HepG2 (cell line): ENCODE measurements at regions not wholly inside any gene's neighbourhood (a gene's known extent, or its start where the extent isn't known, plus 50 kb on each side); places are given as distances from the start of the nearest gene placed in this dataset.

Experiments
- ATAC-seq: fragments of 200-7000 bp; cut with Tn5 transposase; 3 replicates; pipeline ENCODE4 v1.9.1; 2020; ENCODE audit warnings: mild to moderate bottlenecking, moderate library complexity
- BruUV-seq: library from RNA; stranded (reverse); fragments of 400-500 nt; replicated peaks from 2 replicates; lab custom pipeline; 2021; lab: Mats Ljungman, UMichigan
- CTCF ChIA-PET: fragments of 300-600 bp; formaldehyde crosslinking; extraction: SDS; loops from one replicate; lab custom pipeline; 2021; ENCODE audit warnings: low total read pairs, inconsistent platforms, low intra/inter-chr PET ratio; lab: Yijun Ruan, JAX
- POLR2A ChIA-PET: fragments of 350-600 bp; sonication (Branson Sonifier 250); formaldehyde crosslinking; loops from one replicate; lab custom pipeline; 2020; ENCODE audit warnings: antibody characterized with exemption, inconsistent platforms; lab: Yijun Ruan, JAX
- DNase-seq: peaks from one replicate; pipeline ENCODE4 v3.0.0-alpha.2; 2015; ENCODE audit warnings: low spot score
- FAIRE-seq: peaks from 3 replicates; lab custom pipeline; 2011; peaks lifted over from hg19 to GRCh38; lab: Jason Lieb, UNC
- H2AFZ ChIP-seq: one replicate; pipeline ENCODE4 v1.6.1; 2011; ENCODE audit warnings: low read length, inconsistent platforms
- H3K27ac ChIP-seq: fragments of 300-600 bp; 3 replicates; pipeline ENCODE4 v1.8.0; 2011; ENCODE audit warnings: mixed run types, mild to moderate bottlenecking, mixed read lengths, low read length, inconsistent platforms; ENCODE audit not compliant: insufficient read depth; ENCODE audit errors: extremely low read length
- H3K27me3 ChIP-seq, 2 experiments: fragments of 200-600 bp in 1 of 2; 2 replicates in 1 of 2; 3 replicates in 1 of 2; pipeline versions ENCODE4 v1.6.0 to v1.8.0; 2011; ENCODE audit warnings: low read length in 2 of 2, mild to moderate bottlenecking in 2 of 2, moderate library complexity in 2 of 2, inconsistent platforms in 1 of 2; ENCODE audit not compliant: insufficient read depth in 2 of 2, control insufficient read depth in 1 of 2
- H3K36me3 ChIP-seq, 2 experiments: fragments of 200-600 bp in 1 of 2; replicated peaks in 1 of 2; 2 replicates in 1 of 2; 3 replicates in 1 of 2; pipeline versions ENCODE4 v1.5.1 to v1.8.0; 2011; ENCODE audit warnings: low read length in 2 of 2, inconsistent platforms in 1 of 2; ENCODE audit not compliant: insufficient read depth in 2 of 2, control insufficient read depth in 1 of 2
- H3K4me1 ChIP-seq: 2 replicates; pipeline ENCODE4 v1.5.1; 2012; ENCODE audit warnings: low read length, inconsistent platforms; ENCODE audit not compliant: insufficient read depth
- H3K4me2 ChIP-seq: 2 replicates; pipeline ENCODE4 v1.6.0; 2011; ENCODE audit warnings: low read depth, low read length, inconsistent platforms
- H3K4me3 ChIP-seq, 3 experiments: fragments of 200-600 bp in 1 of 3; sonication (generic), shearing (Covaris generic) in 1 of 3; replicated peaks in 1 of 3; 2 replicates each; pipeline ENCODE4 v1.5.1; 2011 to 2016; ENCODE audit warnings: low read length in 3 of 3, inconsistent platforms in 2 of 3, low read depth in 2 of 3, mild to moderate bottlenecking in 2 of 3, control low read depth in 1 of 3, mixed read lengths in 1 of 3; ENCODE audit not compliant: insufficient read depth in 1 of 3
- H3K79me2 ChIP-seq: one replicate; pipeline ENCODE4 v1.6.1; 2011; ENCODE audit warnings: low read length, inconsistent platforms; ENCODE audit not compliant: insufficient read depth
- H3K9ac ChIP-seq: 2 replicates; pipeline ENCODE4 v1.6.0; 2011; ENCODE audit warnings: mild to moderate bottlenecking, low read depth, low read length, inconsistent platforms; ENCODE audit not compliant: insufficient read depth
- H3K9me3 ChIP-seq: 2 replicates; pipeline ENCODE4 v1.5.1; 2012; ENCODE audit warnings: mild to moderate bottlenecking, low read length
- H4K20me1 ChIP-seq: 2 replicates; pipeline ENCODE4 v1.6.0; 2011; ENCODE audit warnings: inconsistent platforms, mild to moderate bottlenecking, low read length, moderate library complexity; ENCODE audit not compliant: insufficient read depth
- BCLAF1 ChIP-seq: fragments of 450-650 bp; IDR thresholded peaks from 2 replicates; pipeline ENCODE4 v1.6.1; 2017; ENCODE audit warnings: mild to moderate bottlenecking
- DZIP1 ChIP-seq: sonication (generic); formaldehyde crosslinking; IDR thresholded peaks from 2 replicates; pipeline ENCODE4 v1.5.0; 2020; ENCODE audit warnings: mild to moderate bottlenecking, missing genetic modification reagents
- HNF4A ChIP-seq: sonication (generic); formaldehyde crosslinking; IDR thresholded peaks from 2 replicates; pipeline ENCODE4 v1.4.0; 2020; ENCODE audit warnings: missing genetic modification reagents
- PRMT3 ChIP-seq: sonication (generic); formaldehyde crosslinking; IDR thresholded peaks from 2 replicates; pipeline ENCODE4 v1.8.1; 2022; ENCODE audit warnings: low read depth, mild to moderate bottlenecking, moderate library complexity, missing genetic modification reagents, borderline replicate concordance
- RFXANK ChIP-seq: IDR thresholded peaks from 2 replicates; pipeline ENCODE4 v1.6.1; 2016
- RXRB ChIP-seq: IDR thresholded peaks from 2 replicates; pipeline ENCODE4 v1.6.1; 2016; ENCODE audit warnings: borderline replicate concordance, missing genetic modification reagents, missing compliant biosample characterization
- TAF1 ChIP-seq: sonication (generic); formaldehyde crosslinking; IDR thresholded peaks from 2 replicates; pipeline ENCODE4 v1.4.0; 2020; ENCODE audit warnings: missing genetic modification reagents
- ZNF343 ChIP-seq: sonication (generic); formaldehyde crosslinking; IDR thresholded peaks from 2 replicates; pipeline ENCODE4 v1.4.0; 2020; ENCODE audit warnings: mild to moderate bottlenecking, missing genetic modification reagents
- WGBS: methylation state at CpG from one replicate; pipeline ENCODE4 v1.1.6; 2017; ENCODE audit warnings: low lambda C conversion rate; 5-methylcytosine and 5-hydroxymethylcytosine counted together
- in situ Hi-C: cut with HindIII; loops from 2 replicates; pipeline ENCODE4 v1.10.0; 2017; ENCODE audit warnings: low pct_unique_long_range_greater_than_20kb; ENCODE audit not compliant: extremely low pct_ligation_motif_present
- intact Hi-C: fragments of 100-400 bp; cut with micrococcal nuclease; formaldehyde crosslinking; loops from one replicate; pipeline ENCODE4 v1.10.0; 2022; ENCODE audit not compliant: unreplicated experiment
- TF ChIP-seq, protein P1 (sequence below): sonication (generic); formaldehyde crosslinking; conservative IDR thresholded peaks from 2 replicates; pipeline ENCODE4 v1.5.0; 2020; ENCODE audit warnings: missing genetic modification reagents
- TF ChIP-seq, protein P2 (sequence below): sonication (generic); formaldehyde crosslinking; IDR thresholded peaks from 2 replicates; pipeline ENCODE4 v1.5.0; 2020; ENCODE audit warnings: missing genetic modification reagents

DNA sequence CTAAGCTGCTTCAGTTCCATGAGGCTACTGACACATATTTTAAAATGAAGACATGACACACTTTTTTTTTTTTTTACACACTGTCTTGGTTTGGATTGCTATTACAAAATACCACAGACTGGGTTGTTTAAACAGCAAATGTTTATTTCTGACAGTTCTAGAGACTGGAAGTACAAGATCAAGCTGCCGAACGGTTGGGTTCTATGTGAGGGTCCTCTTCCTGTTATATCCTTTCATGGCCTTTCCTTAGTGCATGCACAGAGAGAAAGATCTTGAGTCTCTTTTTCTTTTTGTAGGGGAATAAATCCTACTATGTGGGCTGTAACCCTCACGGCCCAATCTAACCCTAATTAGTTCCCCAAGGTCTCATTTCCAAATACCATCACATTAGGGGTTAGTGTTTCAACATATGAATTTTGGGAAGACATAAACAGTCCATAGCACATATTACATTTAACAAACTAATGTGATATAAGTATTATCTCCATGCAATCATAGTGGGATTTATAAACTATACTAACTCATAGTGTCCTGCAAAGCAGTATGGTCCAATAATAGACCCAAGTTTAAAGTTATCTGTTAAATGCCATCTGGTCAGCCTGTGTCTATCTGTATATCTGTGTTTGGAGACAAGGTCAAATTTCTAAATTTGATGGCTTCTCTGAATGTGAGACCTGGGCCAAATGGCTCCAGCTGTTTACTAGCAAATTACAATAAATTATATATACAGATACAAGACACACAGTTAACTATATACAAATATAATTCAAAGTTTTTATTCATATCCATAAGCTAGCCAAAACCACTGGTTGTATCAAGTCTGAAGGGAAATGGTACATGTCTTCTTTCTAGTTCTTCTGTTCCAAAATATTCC is 90.3 kb upstream of the NREP start:
- no peak for FAIRE-seq
- Histone ChIP-seq H3K27ac (no peak overlapping the region), H3K9ac (no peak overlapping the region), H3K27me3 (no peaks in the 10 kb centered on the region), H2AFZ (no peak overlapping the region), H4K20me1 (no peaks in the 10 kb centered on the region), H3K4me2 (no peak overlapping the region), H3K4me1 (no peaks in the 10 kb centered on the region), H3K36me3 (no peaks in the 10 kb centered on the region), H3K9me3 (no peaks in the 10 kb centered on the region), H3K4me3 (no peak overlapping the region), H3K79me2 (no peaks in the 10 kb centered on the region)
- BruUV-seq: no TSS peak
- intact Hi-C loops: no loop called here
- 52% methylated on average over 3 of the region's 3 CpGs for WGBS
- no peak for DNase-seq
- TF ChIP-seq RFXANK (no peak), TAF1 (CRISPR knock-in tag) (no peak), ZNF343 (no peak), BCLAF1 (no peak), RXRB (CRISPR knock-in tag) (no peak), HNF4A (CRISPR knock-in tag) (no peak), DZIP1 (CRISPR knock-in tag) (no peak), PRMT3 (CRISPR knock-in tag) (no peak)
- TF ChIP-seq, protein P1, sequence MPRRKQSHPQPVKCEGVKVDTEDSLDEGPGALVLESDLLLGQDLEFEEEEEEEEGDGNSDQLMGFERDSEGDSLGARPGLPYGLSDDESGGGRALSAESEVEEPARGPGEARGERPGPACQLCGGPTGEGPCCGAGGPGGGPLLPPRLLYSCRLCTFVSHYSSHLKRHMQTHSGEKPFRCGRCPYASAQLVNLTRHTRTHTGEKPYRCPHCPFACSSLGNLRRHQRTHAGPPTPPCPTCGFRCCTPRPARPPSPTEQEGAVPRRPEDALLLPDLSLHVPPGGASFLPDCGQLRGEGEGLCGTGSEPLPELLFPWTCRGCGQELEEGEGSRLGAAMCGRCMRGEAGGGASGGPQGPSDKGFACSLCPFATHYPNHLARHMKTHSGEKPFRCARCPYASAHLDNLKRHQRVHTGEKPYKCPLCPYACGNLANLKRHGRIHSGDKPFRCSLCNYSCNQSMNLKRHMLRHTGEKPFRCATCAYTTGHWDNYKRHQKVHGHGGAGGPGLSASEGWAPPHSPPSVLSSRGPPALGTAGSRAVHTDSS: no peak
- TF ChIP-seq, protein P2, sequence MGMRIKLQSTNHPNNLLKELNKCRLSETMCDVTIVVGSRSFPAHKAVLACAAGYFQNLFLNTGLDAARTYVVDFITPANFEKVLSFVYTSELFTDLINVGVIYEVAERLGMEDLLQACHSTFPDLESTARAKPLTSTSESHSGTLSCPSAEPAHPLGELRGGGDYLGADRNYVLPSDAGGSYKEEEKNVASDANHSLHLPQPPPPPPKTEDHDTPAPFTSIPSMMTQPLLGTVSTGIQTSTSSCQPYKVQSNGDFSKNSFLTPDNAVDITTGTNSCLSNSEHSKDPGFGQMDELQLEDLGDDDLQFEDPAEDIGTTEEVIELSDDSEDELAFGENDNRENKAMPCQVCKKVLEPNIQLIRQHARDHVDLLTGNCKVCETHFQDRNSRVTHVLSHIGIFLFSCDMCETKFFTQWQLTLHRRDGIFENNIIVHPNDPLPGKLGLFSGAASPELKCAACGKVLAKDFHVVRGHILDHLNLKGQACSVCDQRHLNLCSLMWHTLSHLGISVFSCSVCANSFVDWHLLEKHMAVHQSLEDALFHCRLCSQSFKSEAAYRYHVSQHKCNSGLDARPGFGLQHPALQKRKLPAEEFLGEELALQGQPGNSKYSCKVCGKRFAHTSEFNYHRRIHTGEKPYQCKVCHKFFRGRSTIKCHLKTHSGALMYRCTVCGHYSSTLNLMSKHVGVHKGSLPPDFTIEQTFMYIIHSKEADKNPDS (CRISPR knock-in tag): no peak
- POLR2A ChIA-PET: no interaction called here
- in situ Hi-C loops: no loop called here
- CTCF ChIA-PET: no interaction called here
- ATAC-seq: no peak
